GM18498 (cell line): ENCODE measurements at regions not wholly inside any gene's neighbourhood (a gene's known extent, or its start where the extent isn't known, plus 50 kb on each side); places are given as distances from the start of the nearest gene placed in this dataset.

ENCODE experiments used
- ATAC-seq: cut with Tn5 transposase; IDR thresholded peaks from one replicate; pipeline ENCODE4 v1.9.1; 2021; ENCODE audit warnings: mild to moderate bottlenecking, moderate library complexity; ENCODE audit not compliant: unreplicated experiment

- ATAC-seq: no peak
These were observed 111.5 kb upstream of the SH3BP4 start for GRCh38 chr2:234840336-234840735.

- ATAC-seq: no peak
These were observed 112.5 kb upstream of the SH3BP4 start for GRCh38 chr2:234839285-234839684.

- ATAC-seq: no peak
These were observed 115.5 kb upstream of the SH3BP4 start for GRCh38 chr2:234836271-234836670.

- ATAC-seq: no peak
These were observed 116.1 kb upstream of the SH3BP4 start for GRCh38 chr2:234835738-234836137.

GRCh38 chr2:234834228-234834923, 117.4 kb upstream of the SH3BP4 start:
- ATAC-seq: no peak

GRCh38 chr2:234830853-234831252, 121.0 kb upstream of the SH3BP4 start:
- ATAC-seq: no peak

- no peak for ATAC-seq
These were observed 122.8 kb upstream of the SH3BP4 start for GRCh38 chr2:234829074-234829455.

- no peak for ATAC-seq
These were observed 123.3 kb upstream of the SH3BP4 start for GRCh38 chr2:234828382-234829073.

GRCh38 chr2:234827096-234827860, 124.5 kb upstream of the SH3BP4 start:
- ATAC-seq: no peak

GRCh38 chr2:234826681-234827080, 125.1 kb upstream of the SH3BP4 start:
- no peak for ATAC-seq

- ATAC-seq: no peak
These were observed 126.2 kb upstream of the SH3BP4 start for GRCh38 chr2:234825616-234826015.

- ATAC-seq: no peak
These were observed 127.9 kb upstream of the SH3BP4 start for GRCh38 chr2:234823877-234824376.

GRCh38 chr2:234823196-234823876, 128.5 kb upstream of the SH3BP4 start:
- ATAC-seq: no peak

- no peak for ATAC-seq
These were observed 129.8 kb upstream of the SH3BP4 start for GRCh38 chr2:234821946-234822475.

GRCh38 chr2:234818937-234819336, 132.9 kb upstream of the SH3BP4 start:
- ATAC-seq: no peak

GRCh38 chr2:234816491-234816890, 135.3 kb upstream of the SH3BP4 start:
- ATAC-seq: no peak

GRCh38 chr2:234816056-234816455, 135.8 kb upstream of the SH3BP4 start:
- ATAC-seq: no peak

- no peak for ATAC-seq
These were observed 137.4 kb upstream of the SH3BP4 start for GRCh38 chr2:234814374-234814773.

GRCh38 chr2:234812851-234813250, 139.0 kb upstream of the SH3BP4 start:
- ATAC-seq: no peak

GRCh38 chr2:234808907-234809306, 142.9 kb upstream of the SH3BP4 start:
- ATAC-seq: no peak

GRCh38 chr2:234806818-234807217, 145.0 kb upstream of the SH3BP4 start:
- no peak for ATAC-seq
